ENCODE measurements at regions not wholly inside any gene's neighbourhood (a gene's known extent, or its start where the extent isn't known, plus 50 kb on each side); places are given as distances from the start of the nearest gene placed in this dataset.

GRCh38 chr14:49992036-49992435, 99.2 kb downstream of the ARF6 start:
- no peak for DNase-seq (ENCODE audit: extremely low read depth, low read depth)
- TF ChIP-seq, protein P1, sequence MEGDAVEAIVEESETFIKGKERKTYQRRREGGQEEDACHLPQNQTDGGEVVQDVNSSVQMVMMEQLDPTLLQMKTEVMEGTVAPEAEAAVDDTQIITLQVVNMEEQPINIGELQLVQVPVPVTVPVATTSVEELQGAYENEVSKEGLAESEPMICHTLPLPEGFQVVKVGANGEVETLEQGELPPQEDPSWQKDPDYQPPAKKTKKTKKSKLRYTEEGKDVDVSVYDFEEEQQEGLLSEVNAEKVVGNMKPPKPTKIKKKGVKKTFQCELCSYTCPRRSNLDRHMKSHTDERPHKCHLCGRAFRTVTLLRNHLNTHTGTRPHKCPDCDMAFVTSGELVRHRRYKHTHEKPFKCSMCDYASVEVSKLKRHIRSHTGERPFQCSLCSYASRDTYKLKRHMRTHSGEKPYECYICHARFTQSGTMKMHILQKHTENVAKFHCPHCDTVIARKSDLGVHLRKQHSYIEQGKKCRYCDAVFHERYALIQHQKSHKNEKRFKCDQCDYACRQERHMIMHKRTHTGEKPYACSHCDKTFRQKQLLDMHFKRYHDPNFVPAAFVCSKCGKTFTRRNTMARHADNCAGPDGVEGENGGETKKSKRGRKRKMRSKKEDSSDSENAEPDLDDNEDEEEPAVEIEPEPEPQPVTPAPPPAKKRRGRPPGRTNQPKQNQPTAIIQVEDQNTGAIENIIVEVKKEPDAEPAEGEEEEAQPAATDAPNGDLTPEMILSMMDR (IDR thresholded peaks at IDR 0.05; ENCODE audit: low read depth, low read length) = no peak

GRCh38 chr14:49992448-49992847, 99.6 kb downstream of the ARF6 start:
- TF ChIP-seq, protein P1 (IDR thresholded peaks at IDR 0.05; ENCODE audit: low read depth, low read length) = no peak
- DNase-seq (ENCODE audit: extremely low read depth, low read depth) = no peak

DNA sequence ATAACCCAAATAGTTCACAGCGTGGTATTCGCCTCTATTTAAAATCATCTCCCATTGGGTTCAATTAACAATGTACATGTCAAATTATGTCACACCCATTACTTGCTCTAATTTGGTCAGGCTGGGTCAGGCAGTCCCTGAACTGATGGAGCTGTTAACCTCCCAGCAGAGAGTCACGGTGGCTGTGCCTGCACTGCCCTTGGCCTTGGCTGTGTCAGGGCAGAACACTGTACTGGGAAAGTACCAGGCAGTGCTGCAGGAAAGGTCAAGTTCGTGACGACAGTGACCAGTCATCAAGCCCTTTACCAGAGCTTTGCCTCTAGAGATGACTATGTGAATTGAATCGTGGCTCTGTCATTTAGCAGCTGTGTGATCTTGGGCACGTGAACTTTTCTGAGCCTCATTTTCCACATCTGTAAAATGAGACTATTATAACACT, 100.0 kb downstream of the ARF6 start:
- TF ChIP-seq, protein P1 (IDR thresholded peaks at IDR 0.05; ENCODE audit: low read depth, low read length) = no peak
- no peak for DNase-seq (ENCODE audit: extremely low read depth, low read depth)

DNA sequence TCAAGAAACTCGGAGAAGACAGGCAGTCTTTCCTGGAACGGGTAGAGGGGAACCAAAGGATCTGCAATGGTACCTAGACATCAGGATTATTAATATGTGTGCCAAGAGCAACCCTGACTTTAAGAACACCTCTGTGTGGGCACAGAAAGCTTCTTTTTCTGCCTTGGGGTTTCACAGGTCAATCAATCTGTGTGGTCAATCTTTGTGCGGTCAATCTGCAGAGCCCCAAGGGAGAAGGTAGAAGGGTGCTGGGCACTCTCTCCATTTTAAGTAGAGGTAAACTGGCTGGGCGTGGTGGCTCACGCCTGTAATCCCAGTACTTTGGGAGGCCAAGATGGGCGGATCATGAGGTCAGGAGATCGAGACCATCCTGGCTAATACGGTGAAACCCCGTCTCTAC, 100.7 kb downstream of the ARF6 start:
- TF ChIP-seq, protein P1 (IDR thresholded peaks at IDR 0.05; ENCODE audit: low read depth, low read length) = no peak
- DNase-seq (ENCODE audit: extremely low read depth, low read depth) = no peak

DNA sequence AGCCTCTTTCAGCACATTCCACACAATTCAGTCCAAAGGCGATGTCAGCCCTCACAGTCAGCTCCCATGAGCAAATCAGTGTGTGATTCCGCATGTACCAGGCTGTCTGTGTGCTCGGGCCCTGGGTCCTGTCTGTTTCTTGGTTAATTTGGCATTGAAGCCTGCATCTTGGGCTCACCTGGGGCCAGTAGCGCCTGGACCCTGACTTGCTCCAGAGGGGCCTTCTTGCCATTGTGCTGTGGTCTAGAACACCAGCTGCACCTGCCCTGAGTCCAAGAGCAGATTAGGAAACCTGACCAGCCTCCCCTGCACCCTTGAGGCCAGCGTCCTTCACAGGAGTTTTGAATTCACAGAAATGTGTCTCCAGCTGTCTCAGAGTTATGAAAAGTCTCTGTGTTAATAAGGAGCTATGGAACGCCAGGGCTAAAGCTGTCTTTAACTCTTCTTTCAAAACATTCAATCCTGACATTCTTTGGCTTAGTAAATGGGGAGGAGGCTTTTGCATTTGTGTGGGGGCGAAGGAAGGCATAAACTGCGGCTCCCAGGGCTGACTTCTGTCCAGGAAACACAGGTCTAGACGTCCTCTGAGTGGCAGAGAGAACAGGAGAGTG, 102.2 kb downstream of the ARF6 start:
- TF ChIP-seq, protein P1 (IDR thresholded peaks at IDR 0.05; ENCODE audit: low read depth, low read length) = no peak
- no peak for DNase-seq (ENCODE audit: extremely low read depth, low read depth)

GRCh38 chr14:49997991-49998390, 105.1 kb downstream of the ARF6 start:
- TF ChIP-seq, protein P1 (IDR thresholded peaks at IDR 0.05; ENCODE audit: low read depth, low read length) = no peak

DNA sequence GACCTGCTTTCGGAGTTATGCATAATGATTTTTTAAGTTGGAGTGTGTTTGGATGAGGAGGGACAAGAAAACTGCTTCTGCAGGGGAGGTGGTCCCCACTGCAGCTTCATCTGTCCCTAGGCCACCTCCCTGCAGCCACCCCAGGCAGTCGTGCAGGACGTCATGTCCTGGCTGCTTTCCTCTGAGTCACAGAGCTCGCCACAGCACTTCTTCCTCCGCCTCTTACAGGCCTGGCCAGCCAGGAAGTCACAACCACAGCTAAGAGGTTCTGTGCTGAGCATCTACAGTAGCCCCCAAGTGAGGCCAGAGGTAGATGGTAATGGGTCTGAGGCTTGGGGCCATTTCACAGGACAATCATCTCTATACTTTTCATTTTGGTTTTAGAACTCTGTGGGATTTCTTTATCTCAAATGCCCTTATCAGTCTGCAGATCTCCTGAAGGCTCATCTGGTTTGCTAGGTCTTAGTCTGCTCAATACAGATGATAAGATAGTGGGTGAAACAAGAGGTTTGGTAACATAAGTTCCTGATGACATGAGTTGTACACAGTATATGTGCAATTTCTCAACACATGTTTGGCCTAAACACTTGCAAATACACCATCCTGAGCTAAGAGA, 106.4 kb downstream of the ARF6 start:
- DNase-seq (ENCODE audit: extremely low read depth, low read depth) = no peak
- TF ChIP-seq, protein P1 (IDR thresholded peaks at IDR 0.05; ENCODE audit: low read depth, low read length) = no peak

More at GRCh38 chr14:49997991-49998390, 105.1 kb downstream of the ARF6 start:
- no peak for DNase-seq (ENCODE audit: extremely low read depth, low read depth)
